ENCODE measurements at regions not wholly inside any gene's neighbourhood (a gene's known extent, or its start where the extent isn't known, plus 50 kb on each side); places are given as distances from the start of the nearest gene placed in this dataset.

- TF ChIP-seq CTCF (IDR thresholded peaks at IDR 0.05; ENCODE audit: low read depth, low read length, poor library complexity, severe bottlenecking) (no peak), EZH2phosphoT487 (IDR thresholded peaks at IDR 0.05; ENCODE audit: borderline replicate concordance, low read length) (no peak)
- H3K79me2 ChIP-seq (ENCODE audit: control insufficient read depth, low read length) = no peaks in the 10 kb centered on the region
- no peaks in the 10 kb centered on the region for H4K20me1 ChIP-seq (ENCODE audit: control insufficient read depth, insufficient read depth, low read depth, low read length)
- no peaks in the 10 kb centered on the region for H3K9me3 ChIP-seq (ENCODE audit: control insufficient read depth, insufficient read depth, low read length)
- H3K27me3 ChIP-seq (ENCODE audit: control insufficient read depth, low read length) = no peaks in the 10 kb centered on the region
- H3K4me3 ChIP-seq (ENCODE audit: low read length) = no peak overlapping the region
- H3K4me1 ChIP-seq (ENCODE audit: control insufficient read depth, low read length) = no peaks in the 10 kb centered on the region
- H3K9me2 ChIP-seq (replicated peaks; ENCODE audit: control insufficient read depth, low read length) = no peaks in the 10 kb centered on the region
- no peaks in the 10 kb centered on the region for H3K36me3 ChIP-seq (ENCODE audit: control insufficient read depth, low read length)
- H3K4me2 ChIP-seq (ENCODE audit: low read length) = no peak overlapping the region
- no peaks in the 10 kb centered on the region for H3F3A ChIP-seq (ENCODE audit: control insufficient read depth, insufficient read depth)
- no peak overlapping the region for H3K27ac ChIP-seq (ENCODE audit: low read depth, low read length)
Measured at GRCh38 chr2:12295856-12296519, 420.7 kb upstream of the TRIB2 start.

DNA sequence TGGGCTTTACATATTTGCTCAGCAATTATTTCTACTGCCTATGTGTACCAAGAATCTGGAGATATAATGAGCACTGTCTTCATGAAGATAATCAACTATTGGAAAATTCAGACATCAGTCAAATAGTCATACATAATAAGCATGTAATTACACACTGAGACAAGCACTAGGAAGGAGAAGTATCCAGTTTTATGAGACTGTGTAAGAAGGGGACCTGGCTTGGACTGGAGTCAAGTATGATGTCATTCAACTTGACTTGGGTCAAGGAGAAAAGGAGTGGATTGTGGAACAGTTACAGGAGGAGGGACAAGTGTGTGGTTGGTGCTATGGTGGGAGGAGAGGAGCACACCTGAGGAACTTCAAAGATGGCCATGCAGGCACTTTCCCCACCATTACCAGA, 419.8 kb upstream of the TRIB2 start:
- TF ChIP-seq EZH2phosphoT487 (IDR thresholded peaks at IDR 0.05; ENCODE audit: borderline replicate concordance, low read length) (no peak), CTCF (IDR thresholded peaks at IDR 0.05; ENCODE audit: low read depth, low read length, poor library complexity, severe bottlenecking) (no peak)
- no peaks in the 10 kb centered on the region for H3K36me3 ChIP-seq (ENCODE audit: control insufficient read depth, low read length)

DNA sequence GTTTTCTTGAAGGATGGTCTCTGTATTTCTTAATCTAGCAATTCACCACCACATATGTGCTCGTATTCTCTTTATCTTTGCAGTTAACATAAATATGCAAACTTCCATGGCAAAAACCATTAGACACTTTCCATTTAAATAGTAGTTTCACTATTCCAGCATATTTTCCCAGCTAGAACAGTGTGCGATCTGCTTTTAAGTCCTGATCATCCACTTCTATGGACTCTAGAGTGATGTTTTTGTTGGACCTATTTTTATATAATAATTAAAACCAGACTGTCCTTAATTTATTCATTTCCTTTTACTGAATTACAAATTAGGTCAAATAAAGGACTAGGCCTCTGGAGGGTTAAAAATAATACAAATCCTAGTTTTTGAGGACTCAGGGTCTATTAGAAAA, 418.4 kb upstream of the TRIB2 start:
- H3K9me2 ChIP-seq (replicated peaks; ENCODE audit: control insufficient read depth, low read length) = no peaks in the 10 kb centered on the region
- H3K4me3 ChIP-seq (ENCODE audit: low read length) = no peak overlapping the region
- no peaks in the 10 kb centered on the region for H3K4me1 ChIP-seq (ENCODE audit: control insufficient read depth, low read length)
- H4K20me1 ChIP-seq (ENCODE audit: control insufficient read depth, insufficient read depth, low read depth, low read length) = no peaks in the 10 kb centered on the region
- TF ChIP-seq EZH2phosphoT487 (IDR thresholded peaks at IDR 0.05; ENCODE audit: borderline replicate concordance, low read length) = no peak
- TF ChIP-seq CTCF (IDR thresholded peaks at IDR 0.05; ENCODE audit: low read depth, low read length, poor library complexity, severe bottlenecking) = no peak
- H3K27ac ChIP-seq (ENCODE audit: low read depth, low read length) = no peak overlapping the region
- H3K9me3 ChIP-seq (ENCODE audit: control insufficient read depth, insufficient read depth, low read length) = no peaks in the 10 kb centered on the region
- no peaks in the 10 kb centered on the region for H3K36me3 ChIP-seq (ENCODE audit: control insufficient read depth, low read length)
- no peaks in the 10 kb centered on the region for H3K79me2 ChIP-seq (ENCODE audit: control insufficient read depth, low read length)
- no peaks in the 10 kb centered on the region for H3K27me3 ChIP-seq (ENCODE audit: control insufficient read depth, low read length)
- no peaks in the 10 kb centered on the region for H3F3A ChIP-seq (ENCODE audit: control insufficient read depth, insufficient read depth)
- no peak overlapping the region for H3K4me2 ChIP-seq (ENCODE audit: low read length)

More for the DNA sequence above, 419.8 kb upstream of the TRIB2 start:
- no peaks in the 10 kb centered on the region for H3K79me2 ChIP-seq (ENCODE audit: control insufficient read depth, low read length)
- H4K20me1 ChIP-seq (ENCODE audit: control insufficient read depth, insufficient read depth, low read depth, low read length) = no peaks in the 10 kb centered on the region
- no peaks in the 10 kb centered on the region for H3F3A ChIP-seq (ENCODE audit: control insufficient read depth, insufficient read depth)
- no peak overlapping the region for H3K4me3 ChIP-seq (ENCODE audit: low read length)
- H3K27me3 ChIP-seq (ENCODE audit: control insufficient read depth, low read length) = no peaks in the 10 kb centered on the region
- H3K4me1 ChIP-seq (ENCODE audit: control insufficient read depth, low read length) = no peaks in the 10 kb centered on the region
- H3K9me3 ChIP-seq (ENCODE audit: control insufficient read depth, insufficient read depth, low read length) = no peaks in the 10 kb centered on the region
- H3K27ac ChIP-seq (ENCODE audit: low read depth, low read length) = no peak overlapping the region
- H3K9me2 ChIP-seq (replicated peaks; ENCODE audit: control insufficient read depth, low read length) = no peaks in the 10 kb centered on the region
- no peak overlapping the region for H3K4me2 ChIP-seq (ENCODE audit: low read length)
